ENCODE measurements at regions not wholly inside any gene's neighbourhood (a gene's known extent, or its start where the extent isn't known, plus 50 kb on each side); places are given as distances from the start of the nearest gene placed in this dataset.

GRCh38 chr13:52968074-52968700 lies 60.4 kb upstream of the OLFM4 start:
- Histone ChIP-seq H3K4me1 (ENCODE audit: control insufficient read depth in 2 of 2, insufficient read depth in 2 of 2, low read length in 2 of 2) (no peaks in the 10 kb centered on the region), H3K4me3 (ENCODE audit: control extremely low read depth in 1 of 5, extremely low read depth in 1 of 5, insufficient read depth in 1 of 5, low read depth in 2 of 5, low read length in 4 of 5) (no peak overlapping the region), H3K9ac (ENCODE audit: low read length) (no peak overlapping the region), H3K79me2 (ENCODE audit: control insufficient read depth, insufficient read depth, low read length) (no peaks in the 10 kb centered on the region), H3K27me3 (replicated peaks in 1 of 4; ENCODE audit: control extremely low read depth in 1 of 4, control insufficient read depth in 3 of 4, insufficient read depth in 4 of 4, low read length in 3 of 4) (no peaks in the 10 kb centered on the region), H3K27ac (ENCODE audit: low read length in 2 of 2) (no peak overlapping the region), H2AFZ (ENCODE audit: insufficient read depth, low read depth, low read length, poor library complexity, severe bottlenecking) (no peak overlapping the region), H3K9me3 (ENCODE audit: control extremely low read depth in 1 of 3, control insufficient read depth in 2 of 3, insufficient read depth in 1 of 3, low read length in 2 of 3) (no peaks in the 10 kb centered on the region), H3K36me3 (replicated peaks in 1 of 2; ENCODE audit: control extremely low read depth in 1 of 2, control insufficient read depth in 1 of 2, extremely low read depth in 1 of 2, insufficient read depth in 2 of 2, low read length in 1 of 2) (no peaks in the 10 kb centered on the region), H4K20me1 (ENCODE audit: control insufficient read depth, insufficient read depth, low read length, poor library complexity, severe bottlenecking) (no peaks in the 10 kb centered on the region), H3K4me2 (replicated peaks; ENCODE audit: low read depth, low read length, poor library complexity, severe bottlenecking) (no peak overlapping the region)
- intact Hi-C loops (cut with micrococcal nuclease), result loop anchor here (1.0 kb wide), 1 partner anchor 71 kb away; no protein-coding TSS in a partner anchor
- TF ChIP-seq EZH2 (IDR thresholded peaks at IDR 0.05; ENCODE audit: borderline replicate concordance, insufficient read depth, low read depth, low read length, poor library complexity, severe bottlenecking), result no peak
- peak; percentile 90 for TF ChIP-seq CTCF (IDR thresholded peaks at IDR 0.05)
- DNase-seq (peak; percentile 60), ATAC-seq (ENCODE audit: low read depth) (peak; percentile 84)
- 24% methylated on average over 5 of the region's 13 CpGs for WGBS (ENCODE audit: insufficient coverage)
- H3K4me3 Mint-ChIP-seq, result no peak overlapping the region
- ChIA-PET CTCF (interaction anchor here (0.5 to 3.7 kb wide), 41 partner anchors 8 to 359 kb away, joined by 3 to 38 read pairs (median 4); partner anchors contain the start of genes OLFM4 and SUGT1), POLR2A (no interaction called here)
- H3K27me3 Mint-ChIP-seq, result peaks cover 7% of the 10 kb centered on the region
- H3K9me3 Mint-ChIP-seq (ENCODE audit: insufficient read depth), result no peaks in the 10 kb centered on the region
- H3K27ac Mint-ChIP-seq, result no peak overlapping the region
- H3K4me1 Mint-ChIP-seq, result no peaks in the 10 kb centered on the region

- Histone ChIP-seq H3K27me3 (replicated peaks in 1 of 4; ENCODE audit: control extremely low read depth in 1 of 4, control insufficient read depth in 3 of 4, insufficient read depth in 4 of 4, low read length in 3 of 4) (no peaks in the 10 kb centered on the region), H3K9me3 (ENCODE audit: control extremely low read depth in 1 of 3, control insufficient read depth in 2 of 3, insufficient read depth in 1 of 3, low read length in 2 of 3) (no peaks in the 10 kb centered on the region), H3K79me2 (ENCODE audit: control insufficient read depth, insufficient read depth, low read length) (no peaks in the 10 kb centered on the region), H3K36me3 (replicated peaks in 1 of 2; ENCODE audit: control extremely low read depth in 1 of 2, control insufficient read depth in 1 of 2, extremely low read depth in 1 of 2, insufficient read depth in 2 of 2, low read length in 1 of 2) (no peaks in the 10 kb centered on the region), H3K4me2 (replicated peaks; ENCODE audit: low read depth, low read length, poor library complexity, severe bottlenecking) (no peak overlapping the region), H3K27ac (ENCODE audit: low read length in 2 of 2) (no peak overlapping the region), H3K4me1 (ENCODE audit: control insufficient read depth in 2 of 2, insufficient read depth in 2 of 2, low read length in 2 of 2) (no peaks in the 10 kb centered on the region), H4K20me1 (ENCODE audit: control insufficient read depth, insufficient read depth, low read length, poor library complexity, severe bottlenecking) (no peaks in the 10 kb centered on the region), H3K9ac (ENCODE audit: low read length) (no peak overlapping the region), H2AFZ (ENCODE audit: insufficient read depth, low read depth, low read length, poor library complexity, severe bottlenecking) (no peak overlapping the region), H3K4me3 (ENCODE audit: control extremely low read depth in 1 of 5, extremely low read depth in 1 of 5, insufficient read depth in 1 of 5, low read depth in 2 of 5, low read length in 4 of 5) (no peak overlapping the region)
- ChIA-PET CTCF (no interaction called here), POLR2A (no interaction called here)
- ATAC-seq (ENCODE audit: low read depth) (no peak), DNase-seq (no peak)
- Mint-ChIP-seq H3K27me3 (no peaks in the 10 kb centered on the region), H3K4me3 (no peak overlapping the region), H3K27ac (no peak overlapping the region), H3K9me3 (ENCODE audit: insufficient read depth) (no peaks in the 10 kb centered on the region), H3K4me1 (no peaks in the 10 kb centered on the region)
- intact Hi-C loops (cut with micrococcal nuclease), result no loop called here
- WGBS (ENCODE audit: insufficient coverage), result 50% methylated on average over 2 of the region's 4 CpGs
- TF ChIP-seq CTCF (IDR thresholded peaks at IDR 0.05) (no peak), EZH2 (IDR thresholded peaks at IDR 0.05; ENCODE audit: borderline replicate concordance, insufficient read depth, low read depth, low read length, poor library complexity, severe bottlenecking) (no peak)
These were observed 66.6 kb upstream of the OLFM4 start for GRCh38 chr13:52961987-52962386.
